Pancreas (tissue), 10 donors: ENCODE measurements at regions not wholly inside any gene's neighbourhood (a gene's known extent, or its start where the extent isn't known, plus 50 kb on each side); places are given as distances from the start of the nearest gene placed in this dataset.

ENCODE experiments used
- ATAC-seq, 4 donors: fragments of 200-7000 bp; cut with Tn5 transposase; one replicate each; pipeline versions ENCODE4 v1.8.0 to v1.9.1; 2020; ENCODE audit warnings: mild to moderate bottlenecking in 4 of 4, moderate library complexity in 4 of 4
- DNase-seq, 6 donors: peaks; one replicate each; pipeline ENCODE4 v3.0.0-alpha.2; 2020
- FAIRE-seq: peaks from 2 replicates; lab custom pipeline; 2012; peaks lifted over from hg19 to GRCh38; lab: Jason Lieb, UNC
- H3K27ac ChIP-seq, 4 donors: fragments of 200-600 bp; sonication (generic); 1 replicate in 3 of 4; 2 replicates in 1 of 4; pipeline versions ENCODE4 v1.5.0 to v1.8.0; 2020
- H3K27me3 ChIP-seq, 4 donors: fragments of 200-600 bp; one replicate each; pipeline ENCODE4 v1.8.0; 2021
- H3K36me3 ChIP-seq, 3 donors: fragments of 200-600 bp; sonication (generic) in 1 of 3; one replicate each; pipeline versions ENCODE4 v1.5.0 to v1.8.0; 2020 to 2021
- H3K4me1 ChIP-seq, 3 donors: fragments of 200-600 bp; one replicate each; pipeline ENCODE4 v1.8.0; 2021
- H3K4me3 ChIP-seq, 4 donors: fragments of 200-600 bp; sonication (generic) in 2 of 4; one replicate each; pipeline versions ENCODE4 v1.5.0 to v1.8.0; 2020 to 2021
- H3K9me3 ChIP-seq, 4 donors: fragments of 200-600 bp; one replicate each; pipeline ENCODE4 v1.8.0; 2021
- CTCF ChIP-seq, 4 donors: fragments of 200-600 bp; sonication (generic) in 3 of 4; IDR thresholded peaks; one replicate each; pipeline versions ENCODE4 v1.5.0 to v1.8.0; 2021; ENCODE audit warnings: antibody characterized with exemption in 4 of 4
- WGBS, 2 donors: extraction: QIAGEN DNeasy Blood & Tissue Kit; methylation state at CpG; one replicate each; pipeline ENCODE4 v1.1.7; 2013; 5-methylcytosine and 5-hydroxymethylcytosine counted together
- intact Hi-C, 3 donors: fragments of 100-400 bp; cut with DNase I; formaldehyde crosslinking; loops; one replicate each; pipeline versions ENCODE4 v1.11.1 to v1.14.2; 2022
- donor health status: healthy with polysubstance abuse.
- donor health status: DM: no; HTN: no; CAD: no; lungs with moderate emphysema.
- donor health status: DM: no; HTN: no; CAD: no.
- donor health status: control.
- donor health status: control.
- donor health status: Bipolar disorder and iron deficiency.
- donor health status: DM: yes; HTN: yes; CAD: no.
- donor health status: DM: no; HTN: no; CAD: no.
- donor health status: DM: no; HTN: no; CAD: no.
- donor health status: DM: yes; HTN: yes; CAD: no.

DNA sequence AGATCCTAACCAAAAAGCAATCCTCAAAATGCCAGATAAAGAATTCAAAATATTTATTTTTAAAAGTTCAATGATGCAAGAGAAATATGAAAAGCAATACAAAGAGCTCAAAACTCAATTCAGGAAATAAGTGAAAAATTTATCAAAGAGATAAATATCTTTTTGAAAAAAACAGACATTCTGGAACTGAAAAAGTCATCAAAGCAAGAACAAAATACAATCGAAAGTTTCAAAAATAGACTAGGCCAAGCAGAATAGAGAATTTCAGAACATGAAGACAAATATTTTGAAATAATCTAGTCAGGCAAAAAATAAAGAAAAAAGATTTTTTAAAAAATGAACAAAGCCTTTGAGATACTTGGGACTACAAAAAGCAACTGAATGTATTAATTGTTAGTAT is 83.4 kb upstream of the STT3B start:
- intact Hi-C loops: no loop called here
- no peak for TF ChIP-seq CTCF (IDR thresholded peaks at IDR 0.05)
- no peaks in the 10 kb centered on the region for H3K4me1 ChIP-seq
- H3K36me3 ChIP-seq: no peaks in the 10 kb centered on the region
- H3K27me3 ChIP-seq: no peaks in the 10 kb centered on the region
- H3K4me3 ChIP-seq: no peak overlapping the region
- no peak for FAIRE-seq
- 58 to 69% methylated on average over 1 of the region's 1 CpG for WGBS, 2 donors
- ATAC-seq: no peak
- no peaks in the 10 kb centered on the region for H3K9me3 ChIP-seq
- H3K27ac ChIP-seq: no peak overlapping the region
- DNase-seq: no peak

DNA sequence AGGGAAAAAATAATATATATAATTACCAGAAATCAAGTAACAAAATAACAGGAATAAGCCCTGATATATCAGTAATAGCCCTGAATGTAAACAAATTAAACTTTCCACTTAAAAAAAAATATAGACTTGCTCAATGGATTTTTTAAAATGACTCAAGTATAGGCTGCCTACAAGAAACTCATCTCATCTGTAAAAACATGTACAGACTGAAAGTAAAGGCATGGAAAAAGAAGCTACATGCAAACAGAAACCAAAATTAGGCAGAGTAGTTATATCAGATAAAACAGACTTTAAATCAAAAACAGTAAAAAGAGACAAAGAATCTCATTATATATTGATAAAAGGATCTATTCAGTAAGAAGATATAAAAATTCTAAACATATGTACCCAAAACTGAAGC is 82.4 kb upstream of the STT3B start:
- intact Hi-C loops: no loop called here
- H3K36me3 ChIP-seq: no peaks in the 10 kb centered on the region
- no peaks in the 10 kb centered on the region for H3K4me1 ChIP-seq
- no peaks in the 10 kb centered on the region for H3K27me3 ChIP-seq
- FAIRE-seq (no peak), ATAC-seq (no peak), DNase-seq (no peak)
- no peaks in the 10 kb centered on the region for H3K9me3 ChIP-seq
- TF ChIP-seq CTCF (IDR thresholded peaks at IDR 0.05): no peak
- H3K4me3 ChIP-seq: no peak overlapping the region
- no peak overlapping the region for H3K27ac ChIP-seq

DNA sequence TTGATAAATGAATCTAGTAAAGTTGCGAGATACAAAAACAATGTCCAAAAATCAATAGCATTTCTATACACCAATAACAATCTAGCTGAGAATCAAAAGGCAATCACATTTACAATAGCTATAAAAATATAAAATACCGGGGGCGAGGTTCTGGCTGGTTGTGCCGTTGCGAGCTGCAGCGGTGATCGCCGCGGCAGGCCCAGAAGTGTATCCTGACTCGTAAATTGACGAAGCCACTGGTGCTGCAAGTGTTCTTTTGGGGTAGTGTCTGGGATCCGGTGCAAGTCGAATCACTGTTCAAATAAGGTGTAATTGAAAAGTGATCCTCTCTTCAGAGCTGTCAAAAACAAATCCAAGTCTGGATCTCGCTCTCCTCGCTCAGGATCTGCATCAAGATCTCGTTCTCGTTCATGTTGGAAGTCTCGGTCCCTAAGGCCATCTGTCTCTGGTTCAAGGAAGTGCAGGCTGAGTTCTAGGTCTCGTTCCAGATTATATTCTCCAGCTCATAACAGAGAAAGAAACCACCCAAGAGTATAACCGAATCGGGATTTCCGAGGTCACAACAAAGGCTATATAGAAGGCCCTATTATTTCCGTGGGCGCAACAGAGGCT is 80.1 kb upstream of the STT3B start:
- no peak overlapping the region for H3K27ac ChIP-seq
- FAIRE-seq (no peak), DNase-seq (no peak), ATAC-seq (no peak)
- 88 to 92% methylated on average over 24 of the region's 24 CpGs for WGBS, 2 donors
- H3K36me3 ChIP-seq: no peaks in the 10 kb centered on the region
- TF ChIP-seq CTCF (IDR thresholded peaks at IDR 0.05): no peak
- H3K27me3 ChIP-seq: no peaks in the 10 kb centered on the region
- H3K4me3 ChIP-seq: no peak overlapping the region
- no peaks in the 10 kb centered on the region for H3K9me3 ChIP-seq
- intact Hi-C loops: no loop called here
- H3K4me1 ChIP-seq: no peaks in the 10 kb centered on the region

DNA sequence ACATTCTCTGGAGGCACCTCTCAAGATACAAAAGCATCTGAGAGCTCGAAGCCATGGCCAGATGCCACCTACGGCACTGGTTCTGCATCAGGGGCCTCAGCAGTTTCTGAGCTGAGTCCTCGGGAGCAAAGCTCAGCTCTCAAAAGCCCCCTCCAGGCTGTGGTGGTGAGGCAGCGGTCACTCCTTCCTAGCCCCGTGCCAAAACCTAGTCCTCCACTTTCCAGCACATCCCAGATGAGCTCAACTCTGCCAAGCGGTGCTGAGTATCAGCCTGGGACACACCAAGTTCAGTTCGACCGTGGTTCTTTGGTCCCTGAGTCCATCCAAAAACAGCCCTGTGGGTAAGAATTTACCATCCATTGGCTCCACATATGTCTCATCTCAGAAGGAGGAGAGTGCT is 79.3 kb upstream of the STT3B start:
- WGBS, 2 donors: 68 to 70% methylated on average over 8 of the region's 8 CpGs
- Histone ChIP-seq H3K9me3 (no peaks in the 10 kb centered on the region), H3K36me3 (no peaks in the 10 kb centered on the region), H3K4me1 (no peaks in the 10 kb centered on the region), H3K27me3 (no peaks in the 10 kb centered on the region), H3K4me3 (no peak overlapping the region), H3K27ac (no peak overlapping the region)
- FAIRE-seq (no peak), DNase-seq (no peak), ATAC-seq (no peak)
- intact Hi-C loops: no loop called here
- no peak for TF ChIP-seq CTCF (IDR thresholded peaks at IDR 0.05)

- Histone ChIP-seq H3K36me3 (no peaks in the 10 kb centered on the region), H3K4me1 (no peaks in the 10 kb centered on the region), H3K27ac (no peak overlapping the region), H3K27me3 (no peaks in the 10 kb centered on the region), H3K9me3 (no peaks in the 10 kb centered on the region), H3K4me3 (no peak overlapping the region)
- ATAC-seq (no peak), DNase-seq (no peak), FAIRE-seq (no peak)
- intact Hi-C loops: no loop called here
- TF ChIP-seq CTCF (IDR thresholded peaks at IDR 0.05): no peak
- 63 to 73% methylated on average over 5 of the region's 5 CpGs for WGBS, 2 donors
Observed at GRCh38 chr3:31455524-31455923, 77.2 kb upstream of the STT3B start.
